Ureter (tissue), 1 donor: ENCODE measurements at regions not wholly inside any gene's neighbourhood (a gene's known extent, or its start where the extent isn't known, plus 50 kb on each side); places are given as distances from the start of the nearest gene placed in this dataset.

ENCODE experiments used
- DNase-seq: peaks from one replicate; pipeline ENCODE4 v3.0.0-alpha.2; 2020; ENCODE audit warnings: low spot score
- donor health status: DM: yes; HTN: yes; CAD: no.

- no peak for DNase-seq
Measured at GRCh38 chr13:24081387-24081786, 79.1 kb upstream of the SPATA13 start.

GRCh38 chr13:24083141-24083540 lies 77.4 kb upstream of the SPATA13 start:
- no peak for DNase-seq

GRCh38 chr13:24083722-24084421 lies 76.6 kb upstream of the SPATA13 start:
- no peak for DNase-seq

- no peak for DNase-seq
Measured at GRCh38 chr13:24085662-24086061, 74.9 kb upstream of the SPATA13 start.

GRCh38 chr13:24086642-24087041 lies 73.9 kb upstream of the SPATA13 start:
- no peak for DNase-seq

- no peak for DNase-seq
Measured at GRCh38 chr13:24087605-24088225, 72.8 kb upstream of the SPATA13 start.

GRCh38 chr13:24090049-24090448 lies 70.5 kb upstream of the SPATA13 start:
- DNase-seq: no peak

- no peak for DNase-seq
Measured at GRCh38 chr13:24091080-24091479, 69.4 kb upstream of the SPATA13 start.

- DNase-seq: no peak
Measured at GRCh38 chr13:24092108-24092507, 68.4 kb upstream of the SPATA13 start.

GRCh38 chr13:24093047-24093446 lies 67.5 kb upstream of the SPATA13 start:
- no peak for DNase-seq

GRCh38 chr13:24096659-24097058 lies 63.9 kb upstream of the SPATA13 start:
- DNase-seq: no peak

GRCh38 chr13:24097064-24097463 lies 63.5 kb upstream of the SPATA13 start:
- DNase-seq: no peak

GRCh38 chr13:24097667-24098066 lies 62.9 kb upstream of the SPATA13 start:
- DNase-seq: no peak

- no peak for DNase-seq
Measured at GRCh38 chr13:24099490-24099889, 61.0 kb upstream of the SPATA13 start.

GRCh38 chr13:24100188-24100587 lies 60.3 kb upstream of the SPATA13 start:
- no peak for DNase-seq

- DNase-seq: no peak
Measured at GRCh38 chr13:24103782-24104372, 56.6 kb upstream of the SPATA13 start.

- DNase-seq: no peak
Measured at GRCh38 chr13:24104723-24105122, 55.8 kb upstream of the SPATA13 start.

- DNase-seq: no peak
Measured at GRCh38 chr13:24106429-24106828, 54.1 kb upstream of the SPATA13 start.

- DNase-seq: no peak
Measured at GRCh38 chr13:24107955-24108614, 52.4 kb upstream of the SPATA13 start.

GRCh38 chr13:24108615-24108965 lies 51.9 kb upstream of the SPATA13 start:
- no peak for DNase-seq

- no peak for DNase-seq
Measured at GRCh38 chr13:24110011-24110410, 50.5 kb upstream of the SPATA13 start.
